K562 (cell line): ENCODE measurements at regions not wholly inside any gene's neighbourhood (a gene's known extent, or its start where the extent isn't known, plus 50 kb on each side); places are given as distances from the start of the nearest gene placed in this dataset.
A peak's percentile ranks its signal among the peaks of the same experiment; 100 is the strongest.

Experiments
- ADNP ChIP-seq: fragments of 200-800 bp; sonication (Bioruptor generic); IDR thresholded peaks from 2 replicates; pipeline ENCODE4 v1.6.1; 2016; ENCODE audit warnings: missing genetic modification characterization, missing compliant biosample characterization
- ARID1B ChIP-seq: fragments of 450-650 bp; IDR thresholded peaks from 2 replicates; pipeline ENCODE4 v1.6.1; 2016; ENCODE audit warnings: antibody characterized with exemption, mild to moderate bottlenecking, inconsistent platforms
- CAMTA2 ChIP-seq: fragments of 250-450 bp; sonication (Bioruptor Pico); conservative IDR thresholded peaks from 2 replicates; pipeline ENCODE4 v1.5.1; 2022
- CEBPB ChIP-seq: fragments of 450-650 bp; IDR thresholded peaks from 2 replicates; pipeline ENCODE4 v1.6.1; 2016; ENCODE audit warnings: missing genetic modification characterization, missing compliant biosample characterization
- EGR1 ChIP-seq: fragments of 450-650 bp; conservative IDR thresholded peaks from 2 replicates; pipeline ENCODE4 v1.6.1; 2017; ENCODE audit warnings: mild to moderate bottlenecking
- EHMT2 ChIP-seq: fragments of 450-650 bp; IDR thresholded peaks from 2 replicates; pipeline ENCODE4 v1.6.1; 2018; ENCODE audit warnings: antibody characterized with exemption
- JUND ChIP-seq, 2 experiments: IDR thresholded peaks; 2 replicates in 1 of 2; 3 replicates in 1 of 2; pipeline ENCODE4 v1.6.1; 2011; ENCODE audit warnings: borderline replicate concordance in 2 of 2, low read depth in 2 of 2, low read length in 2 of 2, improper control_type of control experiment in 1 of 2, missing biosample characterization in 1 of 2, missing genetic modification characterization in 1 of 2, missing genetic modification reagents in 1 of 2
- LCOR ChIP-seq: sonication (generic); formaldehyde crosslinking; IDR thresholded peaks from 2 replicates; pipeline ENCODE4 v1.8.0; 2022; ENCODE audit warnings: mild to moderate bottlenecking, missing genetic modification reagents
- MAFK ChIP-seq: IDR thresholded peaks from 2 replicates; pipeline ENCODE4 v1.6.1; 2011; ENCODE audit warnings: low read length, improper control_type of control experiment
- MYNN ChIP-seq, 2 experiments: sonication (generic); formaldehyde crosslinking in 1 of 2; IDR thresholded peaks; 2 replicates each; pipeline versions ENCODE4 v1.5.0 to v1.6.1; 2016 to 2020; ENCODE audit warnings: antibody characterized with exemption in 1 of 2, missing genetic modification reagents in 1 of 2
- NR2C1 ChIP-seq, 2 experiments: fragments of 450-650 bp; IDR thresholded peaks; 2 replicates each; pipeline ENCODE4 v1.6.1; 2017; ENCODE audit warnings: mild to moderate bottlenecking in 2 of 2, antibody characterized with exemption in 1 of 2, inconsistent platforms in 1 of 2, missing compliant biosample characterization in 1 of 2, missing genetic modification characterization in 1 of 2
- PHF20 ChIP-seq: fragments of 450-650 bp; IDR thresholded peaks from 2 replicates; pipeline ENCODE4 v1.6.1; 2018; ENCODE audit not compliant: partially characterized antibody
- SMC3 ChIP-seq: conservative IDR thresholded peaks from 2 replicates; pipeline ENCODE4 v1.6.1; 2011; ENCODE audit warnings: low read depth, low read length, improper control_type of control experiment; ENCODE audit not compliant: insufficient read depth
- TBP ChIP-seq: optimal IDR thresholded peaks from 2 replicates; pipeline ENCODE3; 2011; ENCODE audit warnings: low read depth, low read length, improper control_type of control experiment
- TCF3 ChIP-seq: sonication (generic); formaldehyde crosslinking; IDR thresholded peaks from 2 replicates; pipeline ENCODE4 v1.4.0; 2020; ENCODE audit warnings: mild to moderate bottlenecking, missing genetic modification reagents
- ZBTB43 ChIP-seq: sonication (generic); formaldehyde crosslinking; IDR thresholded peaks from 2 replicates; pipeline ENCODE4 v1.8.0; 2023; ENCODE audit warnings: mild to moderate bottlenecking, missing genetic modification reagents
- ZFPM2 ChIP-seq: fragments of 250-450 bp; sonication (Bioruptor Pico); IDR thresholded peaks from 2 replicates; pipeline ENCODE4 v1.5.1; 2022; ENCODE audit warnings: mild to moderate bottlenecking
- ZNF197 ChIP-seq: fragments of 200-800 bp; sonication (Bioruptor generic); IDR thresholded peaks from 2 replicates; pipeline ENCODE4 v1.6.1; 2016; ENCODE audit warnings: low read depth, missing genetic modification characterization, missing compliant biosample characterization
- ZNF316 ChIP-seq: fragments of 450-650 bp; IDR thresholded peaks from 2 replicates; pipeline ENCODE4 v1.6.1; 2016
- ZNF431 ChIP-seq: sonication (generic); formaldehyde crosslinking; IDR thresholded peaks from 2 replicates; pipeline ENCODE4 v1.8.0; 2022; ENCODE audit warnings: mild to moderate bottlenecking, missing genetic modification reagents
- ZNF586 ChIP-seq: fragments of 450-650 bp; formaldehyde crosslinking; conservative IDR thresholded peaks from 2 replicates; pipeline ENCODE4 v1.4.0; 2020; ENCODE audit warnings: mild to moderate bottlenecking, moderate library complexity
- TF ChIP-seq, protein P1 (sequence below): sonication (generic); formaldehyde crosslinking; IDR thresholded peaks from 2 replicates; pipeline ENCODE4 v1.8.0; 2022; ENCODE audit warnings: mild to moderate bottlenecking, missing genetic modification reagents
- TF ChIP-seq, protein P2 (sequence below): fragments of 450-650 bp; IDR thresholded peaks from 2 replicates; pipeline ENCODE4 v1.6.1; 2016; ENCODE audit warnings: low read depth, mild to moderate bottlenecking, moderate library complexity

DNA sequence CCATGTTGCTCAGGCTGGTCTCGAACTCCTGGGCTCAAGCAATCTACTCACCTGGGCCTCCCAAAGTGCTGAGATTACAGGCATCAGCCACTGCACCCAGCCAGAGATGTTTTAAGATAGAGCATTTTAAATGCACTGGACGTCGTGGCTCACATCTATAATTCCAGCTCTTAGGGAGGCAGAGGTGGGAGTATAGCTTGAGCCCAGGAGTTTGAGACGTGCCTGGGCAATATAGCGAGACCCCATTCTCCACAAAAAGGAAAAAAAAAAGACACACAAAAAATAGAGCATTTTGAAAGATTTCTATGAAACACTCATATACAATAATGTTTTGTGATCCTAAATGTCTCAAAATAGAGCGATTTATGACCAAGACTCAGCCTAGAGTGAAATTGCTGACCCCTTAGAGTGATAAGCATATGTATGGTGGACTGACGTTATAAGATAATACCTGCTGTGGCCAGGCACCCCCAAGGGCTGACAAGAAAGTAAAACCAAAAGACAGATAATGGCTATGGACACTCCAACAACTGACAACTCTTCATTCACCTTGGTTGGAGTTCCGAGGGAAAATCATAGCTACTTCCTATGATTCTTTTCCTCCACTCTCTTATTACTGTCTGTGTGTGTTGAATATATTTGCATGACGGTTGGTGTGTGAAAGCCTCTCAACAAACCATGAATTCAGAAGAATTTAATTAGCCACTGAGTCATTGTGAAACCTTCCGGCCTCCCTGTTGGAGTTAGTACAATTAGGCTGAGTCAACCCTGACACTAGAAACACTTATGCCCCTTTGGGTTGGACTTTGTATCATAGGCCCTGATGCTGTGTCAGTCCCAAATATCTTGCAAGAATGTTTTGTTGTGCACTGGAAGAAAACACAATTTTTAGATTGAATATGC lies 526.5 kb upstream of the NUDT12 start (continued):
- TF ChIP-seq, protein P1, sequence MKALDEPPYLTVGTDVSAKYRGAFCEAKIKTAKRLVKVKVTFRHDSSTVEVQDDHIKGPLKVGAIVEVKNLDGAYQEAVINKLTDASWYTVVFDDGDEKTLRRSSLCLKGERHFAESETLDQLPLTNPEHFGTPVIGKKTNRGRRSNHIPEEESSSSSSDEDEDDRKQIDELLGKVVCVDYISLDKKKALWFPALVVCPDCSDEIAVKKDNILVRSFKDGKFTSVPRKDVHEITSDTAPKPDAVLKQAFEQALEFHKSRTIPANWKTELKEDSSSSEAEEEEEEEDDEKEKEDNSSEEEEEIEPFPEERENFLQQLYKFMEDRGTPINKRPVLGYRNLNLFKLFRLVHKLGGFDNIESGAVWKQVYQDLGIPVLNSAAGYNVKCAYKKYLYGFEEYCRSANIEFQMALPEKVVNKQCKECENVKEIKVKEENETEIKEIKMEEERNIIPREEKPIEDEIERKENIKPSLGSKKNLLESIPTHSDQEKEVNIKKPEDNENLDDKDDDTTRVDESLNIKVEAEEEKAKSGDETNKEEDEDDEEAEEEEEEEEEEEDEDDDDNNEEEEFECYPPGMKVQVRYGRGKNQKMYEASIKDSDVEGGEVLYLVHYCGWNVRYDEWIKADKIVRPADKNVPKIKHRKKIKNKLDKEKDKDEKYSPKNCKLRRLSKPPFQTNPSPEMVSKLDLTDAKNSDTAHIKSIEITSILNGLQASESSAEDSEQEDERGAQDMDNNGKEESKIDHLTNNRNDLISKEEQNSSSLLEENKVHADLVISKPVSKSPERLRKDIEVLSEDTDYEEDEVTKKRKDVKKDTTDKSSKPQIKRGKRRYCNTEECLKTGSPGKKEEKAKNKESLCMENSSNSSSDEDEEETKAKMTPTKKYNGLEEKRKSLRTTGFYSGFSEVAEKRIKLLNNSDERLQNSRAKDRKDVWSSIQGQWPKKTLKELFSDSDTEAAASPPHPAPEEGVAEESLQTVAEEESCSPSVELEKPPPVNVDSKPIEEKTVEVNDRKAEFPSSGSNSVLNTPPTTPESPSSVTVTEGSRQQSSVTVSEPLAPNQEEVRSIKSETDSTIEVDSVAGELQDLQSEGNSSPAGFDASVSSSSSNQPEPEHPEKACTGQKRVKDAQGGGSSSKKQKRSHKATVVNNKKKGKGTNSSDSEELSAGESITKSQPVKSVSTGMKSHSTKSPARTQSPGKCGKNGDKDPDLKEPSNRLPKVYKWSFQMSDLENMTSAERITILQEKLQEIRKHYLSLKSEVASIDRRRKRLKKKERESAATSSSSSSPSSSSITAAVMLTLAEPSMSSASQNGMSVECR (CRISPR knock-in tag): no peak
- TF ChIP-seq ZNF197 (CRISPR knock-in tag): 0 out of 2 replicates have a peak, but pooled peaks have one; percentile 39
- no peak for TF ChIP-seq ZBTB43 (CRISPR knock-in tag)
- TF ChIP-seq ZNF586 (CRISPR knock-in tag): no peak
- TF ChIP-seq SMC3: no peak
- TF ChIP-seq EHMT2: 0 out of 2 replicates have a peak, but pooled peaks have one; percentile 38
- no peak for TF ChIP-seq CAMTA2 (CRISPR knock-in tag)
- TF ChIP-seq PHF20: no peak
- TF ChIP-seq ZNF316: peak; percentile 47
- TF ChIP-seq ADNP (tag): peak; percentile 87
- TF ChIP-seq MYNN (IDR thresholded peaks at IDR 0.05): 0 out of 2 replicates have a peak, but pooled peaks have one; percentile 29
- TF ChIP-seq MYNN (CRISPR knock-in tag; IDR thresholded peaks at IDR 0.05): no peak
- peak; percentile 88 for TF ChIP-seq CEBPB (tag)
- no peak for TF ChIP-seq ZFPM2
- peak; percentile 89 for TF ChIP-seq ARID1B
- TF ChIP-seq TBP: no peak
- TF ChIP-seq LCOR (CRISPR knock-in tag): no peak
- peak; percentile 31; the same call in 1 of the 2 replicates for TF ChIP-seq JUND (IDR thresholded peaks at IDR 0.05; ENCODE audit: borderline replicate concordance, low read depth, low read length)
- TF ChIP-seq JUND (tag; IDR thresholded peaks at IDR 0.05; ENCODE audit: borderline replicate concordance, low read depth, low read length): peak; percentile 69; the same call in 2 of the 3 replicates
- no peak for TF ChIP-seq NR2C1 (IDR thresholded peaks at IDR 0.05)
- peak; percentile 34; the same call in 1 of the 2 replicates for TF ChIP-seq NR2C1 (tag; IDR thresholded peaks at IDR 0.05)
- peak; percentile 79 for TF ChIP-seq TCF3
- TF ChIP-seq EGR1: no peak
- TF ChIP-seq, protein P2, sequence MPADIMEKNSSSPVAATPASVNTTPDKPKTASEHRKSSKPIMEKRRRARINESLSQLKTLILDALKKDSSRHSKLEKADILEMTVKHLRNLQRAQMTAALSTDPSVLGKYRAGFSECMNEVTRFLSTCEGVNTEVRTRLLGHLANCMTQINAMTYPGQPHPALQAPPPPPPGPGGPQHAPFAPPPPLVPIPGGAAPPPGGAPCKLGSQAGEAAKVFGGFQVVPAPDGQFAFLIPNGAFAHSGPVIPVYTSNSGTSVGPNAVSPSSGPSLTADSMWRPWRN: no peak
- no peak for TF ChIP-seq MAFK
- no peak for TF ChIP-seq ZNF431 (CRISPR knock-in tag)
